ENCODE measurements at regions not wholly inside any gene's neighbourhood (a gene's known extent, or its start where the extent isn't known, plus 50 kb on each side); places are given as distances from the start of the nearest gene placed in this dataset.

DNA sequence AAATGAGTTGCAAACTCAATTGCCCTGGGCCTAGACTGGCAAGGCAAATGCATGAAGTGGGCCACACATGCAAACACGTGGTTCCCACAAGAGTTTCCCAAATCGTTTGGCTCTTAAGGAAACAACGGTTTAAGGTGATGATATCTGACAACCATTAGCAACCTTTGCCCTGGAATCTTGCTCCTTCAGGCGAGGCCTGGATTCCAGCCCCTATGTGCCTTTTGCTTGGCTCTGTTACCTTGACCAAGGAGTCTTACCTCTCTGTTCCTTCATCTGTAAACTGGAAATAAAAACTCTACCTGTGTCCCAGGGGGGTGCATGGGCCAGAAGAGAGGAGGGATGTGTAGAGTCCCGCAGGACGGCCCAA, 72.1 kb upstream of the CASZ1 start:
- no peaks in the 10 kb centered on the region for H3K9me3 ChIP-seq
- H3K36me3 ChIP-seq, result no peaks in the 10 kb centered on the region
- TF ChIP-seq, protein P1, sequence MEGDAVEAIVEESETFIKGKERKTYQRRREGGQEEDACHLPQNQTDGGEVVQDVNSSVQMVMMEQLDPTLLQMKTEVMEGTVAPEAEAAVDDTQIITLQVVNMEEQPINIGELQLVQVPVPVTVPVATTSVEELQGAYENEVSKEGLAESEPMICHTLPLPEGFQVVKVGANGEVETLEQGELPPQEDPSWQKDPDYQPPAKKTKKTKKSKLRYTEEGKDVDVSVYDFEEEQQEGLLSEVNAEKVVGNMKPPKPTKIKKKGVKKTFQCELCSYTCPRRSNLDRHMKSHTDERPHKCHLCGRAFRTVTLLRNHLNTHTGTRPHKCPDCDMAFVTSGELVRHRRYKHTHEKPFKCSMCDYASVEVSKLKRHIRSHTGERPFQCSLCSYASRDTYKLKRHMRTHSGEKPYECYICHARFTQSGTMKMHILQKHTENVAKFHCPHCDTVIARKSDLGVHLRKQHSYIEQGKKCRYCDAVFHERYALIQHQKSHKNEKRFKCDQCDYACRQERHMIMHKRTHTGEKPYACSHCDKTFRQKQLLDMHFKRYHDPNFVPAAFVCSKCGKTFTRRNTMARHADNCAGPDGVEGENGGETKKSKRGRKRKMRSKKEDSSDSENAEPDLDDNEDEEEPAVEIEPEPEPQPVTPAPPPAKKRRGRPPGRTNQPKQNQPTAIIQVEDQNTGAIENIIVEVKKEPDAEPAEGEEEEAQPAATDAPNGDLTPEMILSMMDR (IDR thresholded peaks at IDR 0.05), result no peak
- no peak for DNase-seq (ENCODE audit: low spot score in 2 of 2)
- H3K27me3 ChIP-seq, result peaks cover 4% of the 10 kb centered on the region
- H3K27ac ChIP-seq, result no peak overlapping the region
- peaks cover 0 to 4% of the 10 kb centered on the region in 2 donors for H3K4me1 ChIP-seq
- intact Hi-C loops (cut with DNase I), result no loop called here
- no peak overlapping the region for H3K4me3 ChIP-seq

DNA sequence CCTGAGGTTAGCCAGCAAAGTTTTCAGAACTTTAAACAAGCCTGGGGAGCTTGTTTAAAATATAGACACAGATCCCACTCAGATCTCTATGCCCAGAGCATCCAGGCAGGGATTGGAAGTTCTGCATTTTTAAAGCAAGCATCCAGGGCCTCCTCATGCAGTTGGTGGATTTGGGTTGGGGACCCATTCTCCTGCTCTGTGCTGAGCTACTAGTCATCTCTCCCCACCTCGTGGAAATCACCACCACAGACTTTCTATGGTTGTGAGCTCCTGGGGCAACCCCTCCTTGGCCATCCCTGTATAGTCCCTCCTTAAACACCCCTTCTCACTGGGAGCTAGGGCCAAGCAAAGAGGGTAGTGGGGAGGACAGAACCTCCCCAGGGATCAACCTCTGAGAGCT, 73.5 kb upstream of the CASZ1 start:
- Histone ChIP-seq H3K9me3 (no peaks in the 10 kb centered on the region), H3K4me3 (no peak overlapping the region), H3K36me3 (no peaks in the 10 kb centered on the region), H3K4me1 (peaks cover 0 to 4% of the 10 kb centered on the region in 2 donors), H3K27ac (no peak overlapping the region), H3K27me3 (peaks cover 4% of the 10 kb centered on the region)
- no peak for DNase-seq (ENCODE audit: low spot score in 2 of 2)
- TF ChIP-seq, protein P1 (IDR thresholded peaks at IDR 0.05), result no peak
- intact Hi-C loops (cut with DNase I), result no loop called here

DNA sequence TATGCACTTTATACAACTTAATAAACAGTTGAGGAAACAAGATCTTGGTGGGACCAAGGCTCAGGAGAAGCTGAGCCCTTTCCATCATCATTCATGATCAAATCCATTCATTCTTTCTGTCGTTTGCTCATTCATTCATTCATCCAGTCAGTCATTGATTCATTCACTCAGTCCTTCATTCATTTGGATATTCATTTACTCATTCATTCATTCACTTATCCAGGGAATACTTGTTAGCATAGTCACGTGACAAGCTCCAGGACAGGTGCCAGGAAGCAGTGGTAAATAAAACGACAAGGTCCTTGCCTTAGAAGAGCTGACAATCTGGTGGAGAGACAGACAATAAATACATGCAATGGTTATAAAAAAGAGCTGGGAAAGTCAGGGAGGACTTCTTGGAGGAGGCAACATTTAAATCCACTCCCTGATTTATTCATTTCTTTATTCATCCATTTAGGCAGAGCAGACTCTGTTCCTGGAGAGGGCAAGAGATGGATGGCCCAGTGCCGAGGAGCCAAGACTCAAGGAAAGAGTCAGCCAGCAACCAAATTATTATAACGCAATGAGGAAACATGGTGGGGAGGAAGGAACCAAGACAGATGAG, 74.1 kb upstream of the CASZ1 start:
- Histone ChIP-seq H3K36me3 (no peaks in the 10 kb centered on the region), H3K4me1 (peaks cover 0 to 4% of the 10 kb centered on the region in 2 donors), H3K9me3 (no peaks in the 10 kb centered on the region), H3K4me3 (no peak overlapping the region), H3K27ac (no peak overlapping the region), H3K27me3 (peaks cover 4% of the 10 kb centered on the region)
- TF ChIP-seq, protein P1 (IDR thresholded peaks at IDR 0.05), result no peak
- intact Hi-C loops (cut with DNase I), result no loop called here
- no peak for DNase-seq (ENCODE audit: low spot score in 2 of 2)

DNA sequence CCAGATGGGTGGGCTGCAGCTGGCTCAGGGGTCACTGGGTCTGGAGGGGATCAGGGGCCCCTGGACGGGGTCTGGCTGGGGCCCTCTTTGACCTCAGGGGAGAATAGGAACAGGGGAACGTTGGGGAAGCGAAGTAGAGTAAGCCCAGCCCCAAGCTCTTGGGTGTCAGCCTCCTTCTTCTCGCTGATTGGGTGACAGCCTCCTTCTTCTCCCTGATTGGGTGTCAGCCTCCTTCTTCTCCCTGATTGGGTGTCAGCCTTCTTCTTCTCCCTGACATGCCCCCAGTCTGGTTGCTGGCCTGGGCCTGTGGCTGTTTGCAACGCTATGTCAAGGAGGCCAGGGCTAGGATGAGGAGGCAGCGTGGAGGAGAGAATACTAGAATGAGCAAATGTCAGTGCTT, 76.7 kb upstream of the CASZ1 start:
- TF ChIP-seq, protein P1 (IDR thresholded peaks at IDR 0.05), result no peak
- no peaks in the 10 kb centered on the region for H3K9me3 ChIP-seq
- no peaks in the 10 kb centered on the region for H3K36me3 ChIP-seq
- no peaks in the 10 kb centered on the region for H3K27me3 ChIP-seq
- no peaks in the 10 kb centered on the region for H3K4me1 ChIP-seq
- H3K27ac ChIP-seq, result no peak overlapping the region
- DNase-seq (ENCODE audit: low spot score in 2 of 2), result no peak
- H3K4me3 ChIP-seq, result no peak overlapping the region
- intact Hi-C loops (cut with DNase I), result no loop called here

DNA sequence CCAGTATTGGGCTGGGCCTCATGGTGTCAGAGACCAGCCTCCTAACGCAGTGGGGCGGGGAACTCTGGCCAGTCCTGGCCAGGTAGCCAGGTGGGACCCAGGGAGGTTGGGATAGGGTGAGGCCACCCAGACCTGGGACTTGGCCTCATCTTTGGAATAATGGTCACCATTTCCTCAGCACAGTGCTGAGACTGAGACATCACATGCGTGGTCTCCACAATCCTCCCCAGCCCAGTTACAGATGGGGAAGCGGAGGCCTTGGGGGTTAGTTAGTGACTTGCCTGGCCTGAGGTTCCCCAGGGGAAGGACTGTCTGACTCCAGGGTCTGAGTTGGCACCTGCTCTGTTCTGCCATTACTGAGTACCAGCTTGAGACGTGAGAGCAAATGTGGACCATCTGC, 77.9 kb upstream of the CASZ1 start:
- Histone ChIP-seq H3K4me1 (no peaks in the 10 kb centered on the region), H3K4me3 (no peak overlapping the region), H3K36me3 (no peaks in the 10 kb centered on the region), H3K27ac (no peak overlapping the region), H3K9me3 (no peaks in the 10 kb centered on the region), H3K27me3 (no peaks in the 10 kb centered on the region)
- no peak for DNase-seq (ENCODE audit: low spot score in 2 of 2)
- TF ChIP-seq, protein P1 (IDR thresholded peaks at IDR 0.05), result no peak
- intact Hi-C loops (cut with DNase I), result no loop called here

DNA sequence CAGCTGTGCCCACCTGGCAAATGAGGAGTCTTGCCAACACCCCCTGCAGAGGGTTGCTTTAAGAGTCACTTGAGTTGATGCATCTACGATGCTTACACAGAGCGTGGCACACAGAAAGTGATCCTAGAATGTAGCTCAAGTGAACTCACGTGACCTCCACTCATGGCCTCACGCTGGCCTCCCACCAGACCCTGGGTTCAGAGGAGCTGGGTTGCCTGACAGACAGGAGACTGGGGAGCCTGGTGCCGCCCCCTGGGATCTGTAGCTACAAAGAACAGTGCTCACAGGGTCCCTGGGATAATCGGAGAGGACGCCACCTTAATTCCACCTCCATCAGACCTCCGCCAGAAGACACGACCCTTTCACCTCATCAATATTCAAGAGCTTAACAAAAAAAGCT, 81.4 kb upstream of the CASZ1 start:
- H3K4me1 ChIP-seq, result no peaks in the 10 kb centered on the region
- no peaks in the 10 kb centered on the region for H3K9me3 ChIP-seq
- H3K4me3 ChIP-seq, result no peak overlapping the region
- no peak overlapping the region for H3K27ac ChIP-seq
- TF ChIP-seq, protein P1 (IDR thresholded peaks at IDR 0.05), result no peak
- DNase-seq (ENCODE audit: low spot score in 2 of 2), result no peak
- intact Hi-C loops (cut with DNase I), result no loop called here
- H3K36me3 ChIP-seq, result no peaks in the 10 kb centered on the region
- H3K27me3 ChIP-seq, result no peaks in the 10 kb centered on the region
